GM20000 (cell line): ENCODE measurements at regions not wholly inside any gene's neighbourhood (a gene's known extent, or its start where the extent isn't known, plus 50 kb on each side); places are given as distances from the start of the nearest gene placed in this dataset.

ENCODE experiments used
- DNase-seq: peaks from one replicate; pipeline ENCODE4 v3.0.0; 2012; ENCODE audit warnings: low spot score
- TF ChIP-seq, protein P1 (sequence below): IDR thresholded peaks from 2 replicates; pipeline ENCODE4 v1.5.1; 2012; ENCODE audit warnings: mild to moderate bottlenecking, control low read depth; ENCODE audit errors: extremely low read depth, missing control alignments

DNA sequence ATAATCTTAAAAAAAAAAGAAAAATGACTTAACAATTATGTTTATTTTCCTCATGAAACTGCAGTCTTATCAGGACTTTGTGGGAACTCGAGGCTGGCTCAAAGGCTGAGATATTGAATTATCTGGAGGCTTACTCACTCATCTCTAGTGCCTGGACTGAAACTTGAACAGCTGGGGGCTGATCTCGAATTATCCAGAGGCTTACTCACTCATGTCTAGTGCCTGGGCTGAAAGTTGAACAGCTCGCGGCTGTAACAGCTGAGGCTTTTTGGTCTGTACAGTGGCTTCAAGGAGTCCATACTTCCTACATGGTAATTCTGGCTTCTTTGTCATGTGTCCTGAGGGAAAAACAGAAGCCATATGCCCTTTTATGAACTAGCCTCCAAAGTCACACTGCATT is 371.9 kb downstream of the CETN3 start:
- TF ChIP-seq, protein P1, sequence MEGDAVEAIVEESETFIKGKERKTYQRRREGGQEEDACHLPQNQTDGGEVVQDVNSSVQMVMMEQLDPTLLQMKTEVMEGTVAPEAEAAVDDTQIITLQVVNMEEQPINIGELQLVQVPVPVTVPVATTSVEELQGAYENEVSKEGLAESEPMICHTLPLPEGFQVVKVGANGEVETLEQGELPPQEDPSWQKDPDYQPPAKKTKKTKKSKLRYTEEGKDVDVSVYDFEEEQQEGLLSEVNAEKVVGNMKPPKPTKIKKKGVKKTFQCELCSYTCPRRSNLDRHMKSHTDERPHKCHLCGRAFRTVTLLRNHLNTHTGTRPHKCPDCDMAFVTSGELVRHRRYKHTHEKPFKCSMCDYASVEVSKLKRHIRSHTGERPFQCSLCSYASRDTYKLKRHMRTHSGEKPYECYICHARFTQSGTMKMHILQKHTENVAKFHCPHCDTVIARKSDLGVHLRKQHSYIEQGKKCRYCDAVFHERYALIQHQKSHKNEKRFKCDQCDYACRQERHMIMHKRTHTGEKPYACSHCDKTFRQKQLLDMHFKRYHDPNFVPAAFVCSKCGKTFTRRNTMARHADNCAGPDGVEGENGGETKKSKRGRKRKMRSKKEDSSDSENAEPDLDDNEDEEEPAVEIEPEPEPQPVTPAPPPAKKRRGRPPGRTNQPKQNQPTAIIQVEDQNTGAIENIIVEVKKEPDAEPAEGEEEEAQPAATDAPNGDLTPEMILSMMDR, result no peak
- no peak for DNase-seq

- TF ChIP-seq, protein P1, result no peak
- no peak for DNase-seq
Measured at GRCh38 chr5:90022711-90023053, 386.9 kb downstream of the CETN3 start.

DNA sequence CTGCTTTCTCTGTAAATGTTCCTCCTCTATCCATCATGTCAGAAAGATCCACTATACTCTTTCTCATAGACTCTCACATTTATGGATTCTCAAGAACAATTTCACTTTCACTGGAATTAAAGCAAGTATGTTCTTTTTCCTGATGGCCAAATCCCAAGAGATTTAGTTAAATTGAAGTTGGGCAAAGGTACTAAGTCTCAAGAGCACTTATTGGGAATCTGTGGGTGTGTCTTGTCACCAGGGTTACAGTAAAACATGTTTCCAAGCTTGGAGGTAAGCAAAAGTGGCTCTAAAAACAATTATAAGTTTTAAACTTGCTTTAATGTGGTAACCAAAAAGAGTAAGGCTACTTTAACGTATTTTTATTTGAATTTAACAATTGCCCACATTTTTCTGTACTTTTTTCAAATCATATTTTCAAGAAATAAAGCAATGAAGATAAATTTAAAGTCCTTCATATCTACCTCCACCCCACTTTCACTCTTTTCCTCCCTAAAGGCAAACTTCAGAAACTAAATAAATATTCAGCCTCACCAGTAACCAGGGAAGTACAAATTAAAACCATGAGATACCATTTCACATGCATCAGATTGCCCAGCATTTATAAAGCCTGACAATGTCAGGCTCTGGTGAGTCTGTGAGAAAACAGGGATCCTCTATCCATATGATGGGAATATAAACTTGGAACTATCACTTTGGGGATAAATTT is 387.4 kb downstream of the CETN3 start:
- TF ChIP-seq, protein P1, result no peak
- DNase-seq, result no peak

DNA sequence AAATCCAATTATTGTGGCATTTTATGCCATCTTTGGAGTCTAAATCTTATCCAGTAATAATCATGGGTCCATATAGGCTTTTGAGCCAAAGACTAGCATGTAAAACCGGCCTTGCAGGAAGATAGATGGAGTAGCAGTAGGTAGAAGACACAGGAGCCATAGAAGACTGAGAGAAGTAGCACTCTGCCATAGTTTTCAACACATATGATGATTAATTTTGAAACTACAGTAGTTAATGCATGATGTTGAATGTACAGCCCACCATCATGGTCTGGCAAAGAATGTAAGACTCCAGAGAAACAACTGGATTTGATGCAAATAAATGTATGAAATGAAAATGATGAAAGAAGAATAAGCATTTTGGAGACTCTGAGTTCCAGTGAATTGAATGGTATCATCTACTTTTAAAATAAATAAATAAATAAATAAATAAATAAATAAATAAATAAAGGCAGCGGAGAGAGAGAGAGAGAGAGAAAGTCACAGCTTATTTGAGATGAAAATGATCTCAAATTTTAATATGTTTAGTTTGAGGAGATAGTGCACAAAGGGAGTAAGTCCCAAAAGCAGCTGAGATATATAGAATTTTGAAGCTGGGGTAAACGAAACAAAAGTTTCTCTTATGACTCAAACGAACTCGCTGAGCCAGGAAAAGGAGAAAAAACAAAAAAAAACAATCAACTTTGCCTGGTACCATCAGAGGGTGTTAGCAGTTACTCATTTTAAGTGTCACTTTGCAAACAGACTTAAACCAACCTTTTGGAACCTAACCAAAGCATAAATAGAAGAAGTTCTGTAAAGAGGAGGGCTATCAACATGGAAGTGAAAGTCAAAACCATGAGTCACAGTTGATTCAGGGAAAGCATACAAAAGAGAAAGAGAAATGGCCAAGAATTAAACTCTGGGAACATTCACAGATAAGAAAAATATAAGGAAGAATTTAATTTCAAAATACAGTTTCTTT is 388.7 kb downstream of the CETN3 start:
- TF ChIP-seq, protein P1, result no peak
- peak; percentile 20 for DNase-seq

DNA sequence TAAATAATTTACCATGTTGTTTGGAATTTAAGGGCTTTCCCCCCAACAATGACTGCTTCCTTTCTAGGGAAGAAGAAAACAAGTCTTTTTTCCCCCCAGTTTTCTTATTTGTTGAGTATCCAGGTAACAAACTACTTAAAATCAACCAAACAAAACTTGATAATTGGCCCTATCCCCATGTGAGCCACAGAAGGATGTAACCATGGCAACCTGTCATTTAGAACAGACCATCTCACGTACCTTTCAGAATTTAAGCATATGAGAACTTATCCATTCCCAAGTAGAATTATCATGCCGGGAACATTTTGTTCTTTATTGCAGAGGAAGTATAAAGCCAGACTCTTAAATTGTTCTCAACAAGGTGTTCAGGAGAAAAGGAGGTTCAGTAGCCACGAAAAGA is 392.3 kb downstream of the CETN3 start:
- TF ChIP-seq, protein P1, result no peak
- no peak for DNase-seq

GRCh38 chr5:90015584-90016018 is 394.0 kb downstream of the CETN3 start:
- TF ChIP-seq, protein P1, result no peak
- DNase-seq, result peak; percentile 27

- TF ChIP-seq, protein P1, result no peak
- DNase-seq, result peak; percentile 33
Measured at GRCh38 chr5:90014420-90014819, 395.1 kb downstream of the CETN3 start.
